KMS-11 (cell line): ENCODE measurements at regions not wholly inside any gene's neighbourhood (a gene's known extent, or its start where the extent isn't known, plus 50 kb on each side); places are given as distances from the start of the nearest gene placed in this dataset.

Experiments
- H2AFZ ChIP-seq: fragments of 200-600 bp; sonication (generic); 2 replicates; pipeline ENCODE4 v1.6.1; 2016; ENCODE audit warnings: antibody characterized with exemption, mixed run types, low read depth
- H3K27ac ChIP-seq: fragments of 200-600 bp; sonication (generic); 2 replicates; pipeline ENCODE4 v1.6.1; 2016; ENCODE audit warnings: mild to moderate bottlenecking, mixed run types
- H3K27me3 ChIP-seq: fragments of 200-600 bp; sonication (generic); 2 replicates; pipeline ENCODE4 v1.6.1; 2017; ENCODE audit warnings: mild to moderate bottlenecking, low read depth, mixed run types, moderate library complexity; ENCODE audit not compliant: insufficient read depth
- H3K36me3 ChIP-seq: fragments of 200-600 bp; sonication (generic); 2 replicates; pipeline ENCODE4 v1.6.1; 2017; ENCODE audit warnings: mild to moderate bottlenecking, mixed run types; ENCODE audit not compliant: insufficient read depth
- H3K4me1 ChIP-seq: fragments of 200-600 bp; sonication (generic); 2 replicates; pipeline ENCODE4 v1.6.1; 2016; ENCODE audit warnings: mild to moderate bottlenecking, low read depth, mixed run types; ENCODE audit not compliant: poor library complexity, severe bottlenecking
- H3K4me2 ChIP-seq: fragments of 200-600 bp; sonication (generic); 2 replicates; pipeline ENCODE4 v1.7.0; 2016; ENCODE audit warnings: mild to moderate bottlenecking, mixed run types
- H3K4me3 ChIP-seq: fragments of 200-600 bp; sonication (generic); IDR thresholded peaks from 2 replicates; pipeline ENCODE4 v1.6.1; 2017; ENCODE audit warnings: low read depth, low read length, mixed read lengths; ENCODE audit not compliant: insufficient read depth
- H3K79me2 ChIP-seq: fragments of 200-600 bp; sonication (generic); 2 replicates; pipeline ENCODE4 v1.6.1; 2016; ENCODE audit warnings: low read depth, mixed run types; ENCODE audit not compliant: insufficient read depth
- H3K9ac ChIP-seq: fragments of 200-600 bp; sonication (generic); 2 replicates; pipeline ENCODE4 v1.6.1; 2016; ENCODE audit warnings: mild to moderate bottlenecking, mixed run types
- H4K20me1 ChIP-seq: fragments of 200-600 bp; sonication (generic); 2 replicates; pipeline ENCODE4 v1.6.1; 2016; ENCODE audit warnings: mild to moderate bottlenecking, mixed run types; ENCODE audit not compliant: insufficient read depth
- CTCF ChIP-seq: fragments of 200-600 bp; sonication (generic); conservative IDR thresholded peaks from 2 replicates; pipeline ENCODE4 v1.6.1; 2017; ENCODE audit warnings: low read depth, mild to moderate bottlenecking, antibody characterized with exemption, low read length, moderate library complexity, mixed read lengths

- Histone ChIP-seq H3K27me3 (no peaks in the 10 kb centered on the region), H3K4me2 (no peak overlapping the region), H2AFZ (no peak overlapping the region), H3K4me3 (no peak overlapping the region), H4K20me1 (no peaks in the 10 kb centered on the region), H3K27ac (no peak overlapping the region), H3K9ac (no peak overlapping the region), H3K79me2 (no peaks in the 10 kb centered on the region), H3K4me1 (no peaks in the 10 kb centered on the region), H3K36me3 (no peaks in the 10 kb centered on the region)
- TF ChIP-seq CTCF: no peak
Observed at GRCh38 chr1:219790834-219791615, 137.3 kb downstream of the SLC30A10 start.

- no peaks in the 10 kb centered on the region for H3K27me3 ChIP-seq
- H3K27ac ChIP-seq: no peak overlapping the region
- H2AFZ ChIP-seq: no peak overlapping the region
- no peak overlapping the region for H3K9ac ChIP-seq
- no peak overlapping the region for H3K4me3 ChIP-seq
- H4K20me1 ChIP-seq: no peaks in the 10 kb centered on the region
- TF ChIP-seq CTCF: no peak
- H3K79me2 ChIP-seq: no peaks in the 10 kb centered on the region
- H3K36me3 ChIP-seq: no peaks in the 10 kb centered on the region
- no peaks in the 10 kb centered on the region for H3K4me1 ChIP-seq
- H3K4me2 ChIP-seq: no peak overlapping the region
Observed at GRCh38 chr1:219788700-219789099, 139.7 kb downstream of the SLC30A10 start.

- Histone ChIP-seq H3K79me2 (no peaks in the 10 kb centered on the region), H3K4me2 (no peak overlapping the region), H3K27ac (no peak overlapping the region), H3K9ac (no peak overlapping the region), H3K4me1 (no peaks in the 10 kb centered on the region), H4K20me1 (no peaks in the 10 kb centered on the region), H2AFZ (no peak overlapping the region), H3K36me3 (no peaks in the 10 kb centered on the region), H3K27me3 (no peaks in the 10 kb centered on the region), H3K4me3 (no peak overlapping the region)
- no peak for TF ChIP-seq CTCF
Observed at GRCh38 chr1:219788091-219788490, 140.3 kb downstream of the SLC30A10 start.

GRCh38 chr1:219784660-219785381 lies 143.5 kb downstream of the SLC30A10 start:
- Histone ChIP-seq H3K4me3 (no peak overlapping the region), H3K4me2 (no peak overlapping the region), H3K27me3 (no peaks in the 10 kb centered on the region), H4K20me1 (no peaks in the 10 kb centered on the region), H3K36me3 (no peaks in the 10 kb centered on the region), H3K9ac (no peak overlapping the region), H3K79me2 (no peaks in the 10 kb centered on the region), H3K27ac (no peak overlapping the region), H2AFZ (no peak overlapping the region), H3K4me1 (no peaks in the 10 kb centered on the region)
- TF ChIP-seq CTCF: no peak
